ENCODE measurements at regions not wholly inside any gene's neighbourhood (a gene's known extent, or its start where the extent isn't known, plus 50 kb on each side); places are given as distances from the start of the nearest gene placed in this dataset.

DNA sequence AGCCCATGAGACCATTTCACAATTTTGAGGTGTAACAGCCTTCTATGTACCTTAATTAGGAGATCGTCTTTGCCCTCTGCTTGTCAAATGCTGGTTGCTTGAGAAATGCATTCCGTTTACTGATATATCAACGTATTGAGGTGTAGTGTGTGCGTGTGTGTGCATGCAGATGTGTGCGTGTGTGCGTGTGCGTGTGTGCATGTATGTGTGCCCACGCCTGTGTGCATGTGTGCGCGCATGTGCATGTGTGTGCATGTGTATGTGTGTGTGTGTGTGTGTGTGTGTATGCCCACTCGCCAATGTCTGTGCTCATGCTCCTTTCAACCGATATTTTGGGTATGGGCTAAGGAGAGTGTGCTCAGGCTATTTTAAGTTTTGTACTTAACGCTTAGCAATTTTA, 81.5 kb upstream of the ZFHX3 start:
- TF ChIP-seq, protein P1, sequence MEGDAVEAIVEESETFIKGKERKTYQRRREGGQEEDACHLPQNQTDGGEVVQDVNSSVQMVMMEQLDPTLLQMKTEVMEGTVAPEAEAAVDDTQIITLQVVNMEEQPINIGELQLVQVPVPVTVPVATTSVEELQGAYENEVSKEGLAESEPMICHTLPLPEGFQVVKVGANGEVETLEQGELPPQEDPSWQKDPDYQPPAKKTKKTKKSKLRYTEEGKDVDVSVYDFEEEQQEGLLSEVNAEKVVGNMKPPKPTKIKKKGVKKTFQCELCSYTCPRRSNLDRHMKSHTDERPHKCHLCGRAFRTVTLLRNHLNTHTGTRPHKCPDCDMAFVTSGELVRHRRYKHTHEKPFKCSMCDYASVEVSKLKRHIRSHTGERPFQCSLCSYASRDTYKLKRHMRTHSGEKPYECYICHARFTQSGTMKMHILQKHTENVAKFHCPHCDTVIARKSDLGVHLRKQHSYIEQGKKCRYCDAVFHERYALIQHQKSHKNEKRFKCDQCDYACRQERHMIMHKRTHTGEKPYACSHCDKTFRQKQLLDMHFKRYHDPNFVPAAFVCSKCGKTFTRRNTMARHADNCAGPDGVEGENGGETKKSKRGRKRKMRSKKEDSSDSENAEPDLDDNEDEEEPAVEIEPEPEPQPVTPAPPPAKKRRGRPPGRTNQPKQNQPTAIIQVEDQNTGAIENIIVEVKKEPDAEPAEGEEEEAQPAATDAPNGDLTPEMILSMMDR (IDR thresholded peaks at IDR 0.05; ENCODE audit: low read depth, low read length, poor library complexity, severe bottlenecking) = no peak
- TF ChIP-seq EZH2phosphoT487 (IDR thresholded peaks at IDR 0.05; ENCODE audit: borderline replicate concordance, low read length) = no peak

Data from DOHH2 (cell line).